B cell (primary cell): ENCODE measurements at regions not wholly inside any gene's neighbourhood (a gene's known extent, or its start where the extent isn't known, plus 50 kb on each side); places are given as distances from the start of the nearest gene placed in this dataset.

Source experiments
- ATAC-seq: fragments of 200-7000 bp; cut with Tn5 transposase; one replicate; pipeline ENCODE4 v1.10.0; 2021; ENCODE audit warnings: low read depth, mild to moderate bottlenecking, moderate number of reproducible peaks, moderate library complexity
- CTCF ChIA-PET: fragments of 350-600 bp; sonication (Branson Sonifier 250); formaldehyde crosslinking; loops from one replicate; lab custom pipeline; 2021; ENCODE audit warnings: antibody characterized with exemption, inconsistent platforms; lab: Charles Lee
- POLR2A ChIA-PET: fragments of 350-600 bp; sonication (Branson Sonifier 250); formaldehyde crosslinking; loops from one replicate; lab custom pipeline; 2021; ENCODE audit warnings: antibody characterized with exemption; lab: Charles Lee
- DNase-seq: peaks from one replicate; pipeline ENCODE4 v3.0.0; 2013
- H2AFZ ChIP-seq: 2 replicates; pipeline ENCODE4 v1.6.1; 2012; ENCODE audit warnings: mild to moderate bottlenecking, low read depth, low read length; ENCODE audit not compliant: insufficient read depth, poor library complexity, severe bottlenecking
- H3K27ac ChIP-seq, 2 donors: 1 replicate in 1 of 2; 2 replicates in 1 of 2; pipeline ENCODE4 v1.5.1; 2012 to 2013; ENCODE audit warnings: low read length in 2 of 2, mild to moderate bottlenecking in 2 of 2, moderate library complexity in 1 of 2
- H3K27me3 ChIP-seq, 4 experiments: fragments of 200-600 bp in 1 of 4; sonication (generic) in 1 of 4; replicated peaks in 1 of 4; 1 replicate in 2 of 4; 2 replicates in 2 of 4; pipeline versions ENCODE4 v1.6.1 to v1.7.0; 2013 to 2016; ENCODE audit warnings: low read length in 3 of 4, mild to moderate bottlenecking in 2 of 4, mixed read lengths in 1 of 4, moderate library complexity in 1 of 4; ENCODE audit not compliant: insufficient read depth in 4 of 4, control insufficient read depth in 3 of 4; ENCODE audit errors: control extremely low read depth in 1 of 4
- H3K36me3 ChIP-seq, 2 experiments: replicated peaks in 1 of 2; 1 replicate in 1 of 2; 2 replicates in 1 of 2; pipeline versions ENCODE4 v1.6.1 to v1.7.1; 2013; ENCODE audit warnings: low read length in 1 of 2; ENCODE audit not compliant: insufficient read depth in 2 of 2, control insufficient read depth in 1 of 2; ENCODE audit errors: control extremely low read depth in 1 of 2, extremely low read depth in 1 of 2
- H3K4me1 ChIP-seq, 2 donors: fragments of 200-600 bp in 1 of 2; sonication (generic) in 1 of 2; 1 replicate in 1 of 2; 2 replicates in 1 of 2; pipeline versions ENCODE4 v1.5.1 to v1.6.1; 2013 to 2017; ENCODE audit warnings: low read length in 2 of 2; ENCODE audit not compliant: control insufficient read depth in 2 of 2, insufficient read depth in 2 of 2
- H3K4me2 ChIP-seq: replicated peaks from 2 replicates; pipeline ENCODE3; 2012; ENCODE audit warnings: mild to moderate bottlenecking, low read depth, low read length; ENCODE audit not compliant: poor library complexity, severe bottlenecking
- H3K4me3 ChIP-seq, 5 experiments: fragments of 200-600 bp in 1 of 5; sonication (generic) in 1 of 5; 1 replicate in 3 of 5; 2 replicates in 2 of 5; pipeline versions ENCODE4 v1.5.1 to v1.7.0; 2011 to 2016; ENCODE audit warnings: low read length in 4 of 5, mild to moderate bottlenecking in 4 of 5, low read depth in 2 of 5, control low read depth in 1 of 5, moderate library complexity in 1 of 5; ENCODE audit not compliant: insufficient read depth in 1 of 5; ENCODE audit errors: control extremely low read depth in 1 of 5, extremely low read depth in 1 of 5
- H3K79me2 ChIP-seq: fragments of 200-600 bp; sonication (generic); one replicate; pipeline ENCODE4 v1.6.0; 2016; ENCODE audit warnings: low read length; ENCODE audit not compliant: control insufficient read depth, insufficient read depth
- H3K9ac ChIP-seq: fragments of 200-600 bp; sonication (generic); 2 replicates; pipeline ENCODE4 v1.6.1; 2017; ENCODE audit warnings: mild to moderate bottlenecking, low read length, moderate library complexity
- H3K9me3 ChIP-seq, 3 donors: one replicate each; pipeline versions ENCODE4 v1.6.1 to v1.7.1; 2013; ENCODE audit warnings: low read length in 2 of 3; ENCODE audit not compliant: control insufficient read depth in 2 of 3, insufficient read depth in 1 of 3; ENCODE audit errors: control extremely low read depth in 1 of 3
- H4K20me1 ChIP-seq: 2 replicates; pipeline ENCODE4 v1.6.0; 2012; ENCODE audit warnings: mild to moderate bottlenecking, low read length; ENCODE audit not compliant: insufficient read depth, control insufficient read depth, poor library complexity, severe bottlenecking
- H3K27ac Mint-ChIP-seq: one replicate; pipeline ENCODE4 v1.8.0; 2021; ENCODE audit warnings: mixed read lengths
- H3K27me3 Mint-ChIP-seq: one replicate; pipeline ENCODE4 v1.8.0; 2021; ENCODE audit warnings: mixed read lengths
- H3K4me1 Mint-ChIP-seq: one replicate; pipeline ENCODE4 v1.8.0; 2021; ENCODE audit warnings: mixed read lengths
- H3K4me3 Mint-ChIP-seq: one replicate; pipeline ENCODE4 v1.8.0; 2021; ENCODE audit warnings: mixed read lengths
- H3K9me3 Mint-ChIP-seq: one replicate; pipeline ENCODE4 v1.8.0; 2022; ENCODE audit warnings: mixed read lengths; ENCODE audit not compliant: insufficient read depth
- CTCF ChIP-seq: fragments of 200-600 bp; IDR thresholded peaks from one replicate; pipeline ENCODE4 v1.8.0; 2022; ENCODE audit warnings: antibody characterized with exemption, mild to moderate bottlenecking
- EZH2 ChIP-seq: IDR thresholded peaks from 2 replicates; pipeline ENCODE4 v1.6.1; 2012; ENCODE audit warnings: borderline replicate concordance, low read depth, mild to moderate bottlenecking, moderate library complexity, low read length; ENCODE audit not compliant: insufficient read depth, poor library complexity, severe bottlenecking
- WGBS: methylation state at CpG from one replicate; pipeline ENCODE4 v1.1.5; 2013; ENCODE audit warnings: missing lambda C conversion rate; ENCODE audit not compliant: insufficient coverage; 5-methylcytosine and 5-hydroxymethylcytosine counted together
- intact Hi-C: fragments of 100-400 bp; cut with micrococcal nuclease; formaldehyde crosslinking; loops from one replicate; pipeline ENCODE4 v1.10.0; 2022

DNA sequence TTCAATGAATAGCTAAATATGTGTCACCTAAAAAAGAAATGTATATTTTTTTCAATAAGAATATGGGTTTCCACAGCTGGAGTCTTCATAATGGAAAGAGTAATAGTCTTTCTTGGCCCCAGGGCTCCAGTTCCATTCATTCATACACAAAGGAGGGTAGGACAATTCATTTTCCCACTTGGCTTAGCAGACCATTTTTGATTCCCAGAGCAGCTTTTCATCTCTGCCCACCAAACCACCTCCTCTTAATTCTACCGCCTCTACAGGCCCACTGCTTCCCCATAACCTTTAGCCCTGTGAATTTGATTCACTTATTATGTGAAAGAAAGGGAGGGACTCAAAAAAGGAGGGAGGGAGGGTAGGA lies 129.9 kb upstream of the PAK3 start:
- H3K36me3 ChIP-seq, result no peaks in the 10 kb centered on the region
- no peaks in the 10 kb centered on the region for H3K79me2 ChIP-seq
- H4K20me1 ChIP-seq, result no peaks in the 10 kb centered on the region
- H3K27ac ChIP-seq, result no peak overlapping the region
- ATAC-seq (no peak), DNase-seq (no peak)
- H3K4me1 Mint-ChIP-seq, result no peaks in the 10 kb centered on the region
- H3K4me3 ChIP-seq, result no peak overlapping the region
- H3K9me3 ChIP-seq, result no peaks in the 10 kb centered on the region
- H3K4me1 ChIP-seq, result no peaks in the 10 kb centered on the region
- no peak overlapping the region for H3K4me3 Mint-ChIP-seq
- POLR2A ChIA-PET, result no interaction called here
- H3K9me3 Mint-ChIP-seq, result no peaks in the 10 kb centered on the region
- intact Hi-C loops, result no loop called here
- WGBS, result no CpG with 5 or more reads among the region's 1 CpG
- H3K27me3 ChIP-seq, result no peaks in the 10 kb centered on the region
- H2AFZ ChIP-seq, result no peak overlapping the region
- H3K27ac Mint-ChIP-seq, result no peak overlapping the region
- H3K4me2 ChIP-seq, result no peak overlapping the region
- TF ChIP-seq EZH2 (no peak), CTCF (no peak)
- H3K9ac ChIP-seq, result no peak overlapping the region
- CTCF ChIA-PET, result no interaction called here
- no peaks in the 10 kb centered on the region for H3K27me3 Mint-ChIP-seq

GRCh38 chrX:110965409-110966090 lies 130.4 kb upstream of the PAK3 start:
- no peaks in the 10 kb centered on the region for H3K27me3 ChIP-seq
- POLR2A ChIA-PET, result no interaction called here

More at GRCh38 chrX:110965409-110966090, 130.4 kb upstream of the PAK3 start:
- H3K4me2 ChIP-seq, result no peak overlapping the region
- ATAC-seq (no peak), DNase-seq (no peak)
- H3K79me2 ChIP-seq, result no peaks in the 10 kb centered on the region
- TF ChIP-seq EZH2 (no peak), CTCF (no peak)
- H3K4me3 Mint-ChIP-seq, result no peak overlapping the region
- H4K20me1 ChIP-seq, result no peaks in the 10 kb centered on the region
- no peaks in the 10 kb centered on the region for H3K4me1 ChIP-seq
- H3K9ac ChIP-seq, result no peak overlapping the region
- intact Hi-C loops, result no loop called here
- no peaks in the 10 kb centered on the region for H3K9me3 ChIP-seq
- H3K4me1 Mint-ChIP-seq, result no peaks in the 10 kb centered on the region
- no peaks in the 10 kb centered on the region for H3K36me3 ChIP-seq
- no CpG with 5 or more reads among the region's 4 CpGs for WGBS
- H3K27ac Mint-ChIP-seq, result no peak overlapping the region
- H3K4me3 ChIP-seq, result no peak overlapping the region
- H2AFZ ChIP-seq, result no peak overlapping the region
- CTCF ChIA-PET, result no interaction called here
- H3K27me3 Mint-ChIP-seq, result no peaks in the 10 kb centered on the region
- no peaks in the 10 kb centered on the region for H3K9me3 Mint-ChIP-seq
- H3K27ac ChIP-seq, result no peak overlapping the region
